ENCODE measurements at regions not wholly inside any gene's neighbourhood (a gene's known extent, or its start where the extent isn't known, plus 50 kb on each side); places are given as distances from the start of the nearest gene placed in this dataset.

DNA sequence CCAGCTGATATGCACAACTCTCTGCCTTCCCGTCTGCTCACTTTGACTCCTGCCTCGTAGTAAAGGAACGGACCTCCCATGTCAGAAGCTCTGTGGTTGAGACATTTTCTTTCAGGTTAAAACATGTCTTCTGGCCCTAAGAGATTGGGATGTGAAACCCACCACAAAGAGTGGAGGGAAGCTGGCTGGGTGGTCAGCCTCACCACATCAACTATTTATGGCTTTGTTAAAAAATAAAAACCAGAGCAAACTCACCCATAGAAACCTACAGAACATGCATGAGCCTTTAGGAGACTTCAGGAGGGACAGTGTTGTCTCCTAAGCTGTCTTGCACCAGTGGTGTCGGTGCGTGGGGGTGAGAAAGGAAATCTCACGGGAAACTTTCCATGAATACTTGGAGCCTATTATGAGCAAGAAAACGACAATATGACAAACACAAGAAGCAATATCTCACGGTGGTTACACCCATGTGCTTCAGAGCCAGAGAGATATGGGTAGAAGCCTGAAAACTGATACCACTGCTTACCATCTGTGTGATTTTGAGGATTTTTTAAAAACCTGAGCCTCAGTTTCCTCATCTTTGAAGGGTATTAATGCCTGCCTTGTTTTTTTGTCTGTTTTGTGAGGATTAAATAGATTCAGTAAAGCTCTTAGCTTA lies 61.7 kb upstream of the XYLT1 start:
- TF ChIP-seq CTCF (IDR thresholded peaks at IDR 0.05): no peak

- no peak for TF ChIP-seq CTCF (IDR thresholded peaks at IDR 0.05)
These were observed 59.4 kb upstream of the XYLT1 start for GRCh38 chr16:17529982-17530760.

GRCh38 chr16:17526956-17527937 lies 56.5 kb upstream of the XYLT1 start:
- TF ChIP-seq CTCF (IDR thresholded peaks at IDR 0.05): no peak

DNA sequence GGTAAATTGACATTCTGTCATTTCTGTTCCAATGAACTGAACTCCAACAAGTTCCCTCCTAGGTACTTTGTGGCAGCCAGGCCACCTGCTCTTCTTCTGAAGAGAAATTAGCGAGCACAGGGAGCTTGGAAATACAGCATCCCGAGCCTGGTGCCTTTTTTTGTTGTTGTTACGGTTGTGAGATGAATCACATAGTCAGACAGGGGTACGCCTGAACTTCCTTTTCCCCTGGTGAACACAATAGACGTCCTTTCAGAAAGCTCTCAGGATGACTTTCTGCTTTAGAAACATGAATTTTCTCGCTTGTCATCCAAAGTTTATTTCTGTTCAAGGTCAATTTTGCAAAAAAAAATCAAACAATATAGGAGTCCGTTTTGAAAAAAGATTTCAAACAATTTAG lies 53.9 kb upstream of the XYLT1 start:
- TF ChIP-seq CTCF (IDR thresholded peaks at IDR 0.05): no peak

DNA sequence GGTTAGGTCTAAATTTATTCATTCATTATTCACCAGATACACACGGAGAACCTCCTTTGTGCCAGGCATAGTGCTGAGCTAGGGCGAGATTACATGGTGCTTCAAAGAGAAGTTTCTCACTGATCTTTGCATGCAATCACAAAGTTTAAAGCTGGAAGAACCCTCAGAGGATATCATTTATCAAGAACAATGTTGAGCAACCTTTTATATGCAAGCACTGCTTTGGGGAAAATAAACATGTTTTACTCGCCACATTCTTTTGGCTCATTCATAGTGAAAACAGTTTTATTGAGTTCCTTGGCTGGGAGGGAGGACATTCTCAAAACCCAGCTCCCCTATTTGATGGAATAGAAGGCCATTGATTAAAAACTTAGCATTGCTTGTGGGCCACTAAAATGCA lies 49.8 kb upstream of the XYLT1 start:
- no peak for TF ChIP-seq CTCF (IDR thresholded peaks at IDR 0.05)
